ENCODE measurements at regions not wholly inside any gene's neighbourhood (a gene's known extent, or its start where the extent isn't known, plus 50 kb on each side); places are given as distances from the start of the nearest gene placed in this dataset.

GRCh38 chr3:59688636-59689035 is 638.8 kb upstream of the CFAP20DC start:
- POLR2A ChIA-PET = no interaction called here
- no peak for TF ChIP-seq CTCF (IDR thresholded peaks at IDR 0.05; ENCODE audit: low read depth, low read length)
- Histone ChIP-seq H3K27me3 (ENCODE audit: control insufficient read depth, insufficient read depth, low read length) (no peaks in the 10 kb centered on the region), H3K4me3 (ENCODE audit: low read depth, low read length) (no peak overlapping the region), H3K27ac (ENCODE audit: low read depth, low read length) (no peak overlapping the region), H3K9me3 (ENCODE audit: control insufficient read depth, insufficient read depth, low read length) (no peaks in the 10 kb centered on the region)
- DNase-seq (ENCODE audit: low read depth, low spot score) = no peak
- CTCF ChIA-PET = no interaction called here

GRCh38 chr3:59685432-59685831 is 635.6 kb upstream of the CFAP20DC start:
- CTCF ChIA-PET = interaction anchor here (1.1 kb wide), 1 partner anchor 21 kb away, joined by 5 read pairs; no protein-coding TSS in a partner anchor
- POLR2A ChIA-PET = no interaction called here
- no peaks in the 10 kb centered on the region for H3K9me3 ChIP-seq (ENCODE audit: control insufficient read depth, insufficient read depth, low read length)

GRCh38 chr3:59684766-59685165 is 634.9 kb upstream of the CFAP20DC start:
- DNase-seq (ENCODE audit: low read depth, low spot score) = no peak
- Histone ChIP-seq H3K27me3 (ENCODE audit: control insufficient read depth, insufficient read depth, low read length) (no peaks in the 10 kb centered on the region), H3K4me3 (ENCODE audit: low read depth, low read length) (no peak overlapping the region), H3K9me3 (ENCODE audit: control insufficient read depth, insufficient read depth, low read length) (no peaks in the 10 kb centered on the region), H3K27ac (ENCODE audit: low read depth, low read length) (no peak overlapping the region)
- TF ChIP-seq CTCF (IDR thresholded peaks at IDR 0.05; ENCODE audit: low read depth, low read length) = no peak
- POLR2A ChIA-PET = no interaction called here
- CTCF ChIA-PET = no interaction called here

More at GRCh38 chr3:59685432-59685831, 635.6 kb upstream of the CFAP20DC start:
- no peak overlapping the region for H3K4me3 ChIP-seq (ENCODE audit: low read depth, low read length)
- no peak for TF ChIP-seq CTCF (IDR thresholded peaks at IDR 0.05; ENCODE audit: low read depth, low read length)
- no peak overlapping the region for H3K27ac ChIP-seq (ENCODE audit: low read depth, low read length)
- no peak for DNase-seq (ENCODE audit: low read depth, low spot score)
- no peaks in the 10 kb centered on the region for H3K27me3 ChIP-seq (ENCODE audit: control insufficient read depth, insufficient read depth, low read length)

- ChIA-PET POLR2A (no interaction called here), CTCF (no interaction called here)
- H3K9me3 ChIP-seq (ENCODE audit: control insufficient read depth, insufficient read depth, low read length) = no peaks in the 10 kb centered on the region
- H3K4me3 ChIP-seq (ENCODE audit: low read depth, low read length) = no peak overlapping the region
- TF ChIP-seq CTCF (IDR thresholded peaks at IDR 0.05; ENCODE audit: low read depth, low read length) = no peak
- no peak for DNase-seq (ENCODE audit: low read depth, low spot score)
- no peak overlapping the region for H3K27ac ChIP-seq (ENCODE audit: low read depth, low read length)
- no peaks in the 10 kb centered on the region for H3K27me3 ChIP-seq (ENCODE audit: control insufficient read depth, insufficient read depth, low read length)
Observed at GRCh38 chr3:59680919-59681318, 631.1 kb upstream of the CFAP20DC start.

- no peak overlapping the region for H3K27ac ChIP-seq (ENCODE audit: low read depth, low read length)
- POLR2A ChIA-PET = no interaction called here
- CTCF ChIA-PET = no interaction called here
- H3K9me3 ChIP-seq (ENCODE audit: control insufficient read depth, insufficient read depth, low read length) = no peaks in the 10 kb centered on the region
- H3K4me3 ChIP-seq (ENCODE audit: low read depth, low read length) = no peak overlapping the region
- no peak for TF ChIP-seq CTCF (IDR thresholded peaks at IDR 0.05; ENCODE audit: low read depth, low read length)
- DNase-seq (ENCODE audit: low read depth, low spot score) = no peak
- peaks cover 1% of the 10 kb centered on the region for H3K27me3 ChIP-seq (ENCODE audit: control insufficient read depth, insufficient read depth, low read length)
Observed at GRCh38 chr3:59677747-59678702, 628.2 kb upstream of the CFAP20DC start.
